HepG2 (cell line): ENCODE measurements at regions not wholly inside any gene's neighbourhood (a gene's known extent, or its start where the extent isn't known, plus 50 kb on each side); places are given as distances from the start of the nearest gene placed in this dataset.
A peak's percentile ranks its signal among the peaks of the same experiment; 100 is the strongest.

Experiments
- ATAC-seq: fragments of 200-7000 bp; cut with Tn5 transposase; 3 replicates; pipeline ENCODE4 v1.9.1; 2020; ENCODE audit warnings: mild to moderate bottlenecking, moderate library complexity
- BruUV-seq: library from RNA; stranded (reverse); fragments of 400-500 nt; replicated peaks from 2 replicates; lab custom pipeline; 2021; lab: Mats Ljungman, UMichigan
- CTCF ChIA-PET: fragments of 300-600 bp; formaldehyde crosslinking; extraction: SDS; loops from one replicate; lab custom pipeline; 2021; ENCODE audit warnings: low total read pairs, inconsistent platforms, low intra/inter-chr PET ratio; lab: Yijun Ruan, JAX
- POLR2A ChIA-PET: fragments of 350-600 bp; sonication (Branson Sonifier 250); formaldehyde crosslinking; loops from one replicate; lab custom pipeline; 2020; ENCODE audit warnings: antibody characterized with exemption, inconsistent platforms; lab: Yijun Ruan, JAX
- DNase-seq: peaks from one replicate; pipeline ENCODE4 v3.0.0-alpha.2; 2015; ENCODE audit warnings: low spot score
- FAIRE-seq: peaks from 3 replicates; lab custom pipeline; 2011; peaks lifted over from hg19 to GRCh38; lab: Jason Lieb, UNC
- H2AFZ ChIP-seq: one replicate; pipeline ENCODE4 v1.6.1; 2011; ENCODE audit warnings: low read length, inconsistent platforms
- H3K27ac ChIP-seq: fragments of 300-600 bp; 3 replicates; pipeline ENCODE4 v1.8.0; 2011; ENCODE audit warnings: mixed run types, mild to moderate bottlenecking, mixed read lengths, low read length, inconsistent platforms; ENCODE audit not compliant: insufficient read depth; ENCODE audit errors: extremely low read length
- H3K27me3 ChIP-seq, 2 experiments: fragments of 200-600 bp in 1 of 2; 2 replicates in 1 of 2; 3 replicates in 1 of 2; pipeline versions ENCODE4 v1.6.0 to v1.8.0; 2011; ENCODE audit warnings: low read length in 2 of 2, mild to moderate bottlenecking in 2 of 2, moderate library complexity in 2 of 2, inconsistent platforms in 1 of 2; ENCODE audit not compliant: insufficient read depth in 2 of 2, control insufficient read depth in 1 of 2
- H3K36me3 ChIP-seq, 2 experiments: fragments of 200-600 bp in 1 of 2; replicated peaks in 1 of 2; 2 replicates in 1 of 2; 3 replicates in 1 of 2; pipeline versions ENCODE4 v1.5.1 to v1.8.0; 2011; ENCODE audit warnings: low read length in 2 of 2, inconsistent platforms in 1 of 2; ENCODE audit not compliant: insufficient read depth in 2 of 2, control insufficient read depth in 1 of 2
- H3K4me1 ChIP-seq: 2 replicates; pipeline ENCODE4 v1.5.1; 2012; ENCODE audit warnings: low read length, inconsistent platforms; ENCODE audit not compliant: insufficient read depth
- H3K4me2 ChIP-seq: 2 replicates; pipeline ENCODE4 v1.6.0; 2011; ENCODE audit warnings: low read depth, low read length, inconsistent platforms
- H3K4me3 ChIP-seq, 3 experiments: fragments of 200-600 bp in 1 of 3; sonication (generic), shearing (Covaris generic) in 1 of 3; replicated peaks in 1 of 3; 2 replicates each; pipeline ENCODE4 v1.5.1; 2011 to 2016; ENCODE audit warnings: low read length in 3 of 3, inconsistent platforms in 2 of 3, low read depth in 2 of 3, mild to moderate bottlenecking in 2 of 3, control low read depth in 1 of 3, mixed read lengths in 1 of 3; ENCODE audit not compliant: insufficient read depth in 1 of 3
- H3K79me2 ChIP-seq: one replicate; pipeline ENCODE4 v1.6.1; 2011; ENCODE audit warnings: low read length, inconsistent platforms; ENCODE audit not compliant: insufficient read depth
- H3K9ac ChIP-seq: 2 replicates; pipeline ENCODE4 v1.6.0; 2011; ENCODE audit warnings: mild to moderate bottlenecking, low read depth, low read length, inconsistent platforms; ENCODE audit not compliant: insufficient read depth
- H3K9me3 ChIP-seq: 2 replicates; pipeline ENCODE4 v1.5.1; 2012; ENCODE audit warnings: mild to moderate bottlenecking, low read length
- H4K20me1 ChIP-seq: 2 replicates; pipeline ENCODE4 v1.6.0; 2011; ENCODE audit warnings: inconsistent platforms, mild to moderate bottlenecking, low read length, moderate library complexity; ENCODE audit not compliant: insufficient read depth
- CBX5 ChIP-seq: sonication (generic); formaldehyde crosslinking; IDR thresholded peaks from 2 replicates; pipeline ENCODE4 v1.4.0; 2020; ENCODE audit warnings: missing genetic modification reagents, borderline replicate concordance
- ERF ChIP-seq: IDR thresholded peaks from 2 replicates; pipeline ENCODE4 v1.6.1; 2018; ENCODE audit warnings: missing biosample characterization, missing genetic modification reagents
- FLYWCH1 ChIP-seq: sonication (generic); formaldehyde crosslinking; IDR thresholded peaks from 2 replicates; pipeline ENCODE4 v1.8.1; 2023; ENCODE audit warnings: mild to moderate bottlenecking, missing genetic modification reagents
- FOXK2 ChIP-seq: fragments of 450-650 bp; IDR thresholded peaks from 2 replicates; pipeline ENCODE4 v1.6.1; 2016
- MYPOP ChIP-seq: sonication (generic); formaldehyde crosslinking; IDR thresholded peaks from 2 replicates; pipeline ENCODE4 v1.8.1; 2023; ENCODE audit warnings: mild to moderate bottlenecking, moderate library complexity, missing genetic modification reagents
- NR1H2 ChIP-seq: sonication (generic); formaldehyde crosslinking; IDR thresholded peaks from 2 replicates; pipeline ENCODE4 v1.8.1; 2022; ENCODE audit warnings: low read depth, missing genetic modification reagents, borderline replicate concordance
- PLRG1 ChIP-seq: fragments of 450-650 bp; conservative IDR thresholded peaks from 2 replicates; pipeline ENCODE4 v1.6.1; 2016
- PLSCR1 ChIP-seq: sonication (generic); formaldehyde crosslinking; IDR thresholded peaks from 2 replicates; pipeline ENCODE4 v1.5.0; 2020; ENCODE audit warnings: missing genetic modification reagents, mild to moderate bottlenecking, borderline replicate concordance
- RFXANK ChIP-seq: IDR thresholded peaks from 2 replicates; pipeline ENCODE4 v1.6.1; 2016
- TBX2 ChIP-seq: sonication (generic); formaldehyde crosslinking; IDR thresholded peaks from 2 replicates; pipeline ENCODE4 v1.5.0; 2020; ENCODE audit warnings: missing genetic modification reagents, mild to moderate bottlenecking, borderline replicate concordance
- YY1 ChIP-seq: IDR thresholded peaks from 2 replicates; pipeline ENCODE4 v1.6.1; 2011; ENCODE audit warnings: low read length, low read depth, moderate library complexity, mild to moderate bottlenecking; ENCODE audit not compliant: insufficient read depth, insufficient replicate concordance
- ZMAT3 ChIP-seq: sonication (generic); formaldehyde crosslinking; conservative IDR thresholded peaks from 2 replicates; pipeline ENCODE4 v1.7.0; 2021; ENCODE audit warnings: missing genetic modification reagents
- ZNF484 ChIP-seq: sonication (generic); formaldehyde crosslinking; IDR thresholded peaks from 2 replicates; pipeline ENCODE4 v1.5.1; 2020; ENCODE audit warnings: mild to moderate bottlenecking, low read depth, missing genetic modification reagents, borderline replicate concordance
- ZNF552 ChIP-seq: sonication (generic); formaldehyde crosslinking; IDR thresholded peaks from 2 replicates; pipeline ENCODE4 v1.9.0; 2022; ENCODE audit warnings: missing genetic modification reagents, mild to moderate bottlenecking, borderline replicate concordance
- ZNF615 ChIP-seq: sonication (generic); formaldehyde crosslinking; IDR thresholded peaks from 2 replicates; pipeline ENCODE4 v1.5.0; 2020; ENCODE audit warnings: mild to moderate bottlenecking, missing genetic modification reagents, borderline replicate concordance
- ZNF768 ChIP-seq: sonication (generic); formaldehyde crosslinking; IDR thresholded peaks from 2 replicates; pipeline ENCODE4 v1.4.0; 2020; ENCODE audit warnings: missing genetic modification reagents
- WGBS: methylation state at CpG from one replicate; pipeline ENCODE4 v1.1.6; 2017; ENCODE audit warnings: low lambda C conversion rate; 5-methylcytosine and 5-hydroxymethylcytosine counted together
- in situ Hi-C: cut with HindIII; loops from 2 replicates; pipeline ENCODE4 v1.10.0; 2017; ENCODE audit warnings: low pct_unique_long_range_greater_than_20kb; ENCODE audit not compliant: extremely low pct_ligation_motif_present
- intact Hi-C: fragments of 100-400 bp; cut with micrococcal nuclease; formaldehyde crosslinking; loops from one replicate; pipeline ENCODE4 v1.10.0; 2022; ENCODE audit not compliant: unreplicated experiment
- TF ChIP-seq, protein P1 (sequence below): sonication (generic); formaldehyde crosslinking; IDR thresholded peaks from 2 replicates; pipeline ENCODE4 v1.5.0; 2020; ENCODE audit warnings: mild to moderate bottlenecking, low read depth, missing genetic modification reagents, borderline replicate concordance

DNA sequence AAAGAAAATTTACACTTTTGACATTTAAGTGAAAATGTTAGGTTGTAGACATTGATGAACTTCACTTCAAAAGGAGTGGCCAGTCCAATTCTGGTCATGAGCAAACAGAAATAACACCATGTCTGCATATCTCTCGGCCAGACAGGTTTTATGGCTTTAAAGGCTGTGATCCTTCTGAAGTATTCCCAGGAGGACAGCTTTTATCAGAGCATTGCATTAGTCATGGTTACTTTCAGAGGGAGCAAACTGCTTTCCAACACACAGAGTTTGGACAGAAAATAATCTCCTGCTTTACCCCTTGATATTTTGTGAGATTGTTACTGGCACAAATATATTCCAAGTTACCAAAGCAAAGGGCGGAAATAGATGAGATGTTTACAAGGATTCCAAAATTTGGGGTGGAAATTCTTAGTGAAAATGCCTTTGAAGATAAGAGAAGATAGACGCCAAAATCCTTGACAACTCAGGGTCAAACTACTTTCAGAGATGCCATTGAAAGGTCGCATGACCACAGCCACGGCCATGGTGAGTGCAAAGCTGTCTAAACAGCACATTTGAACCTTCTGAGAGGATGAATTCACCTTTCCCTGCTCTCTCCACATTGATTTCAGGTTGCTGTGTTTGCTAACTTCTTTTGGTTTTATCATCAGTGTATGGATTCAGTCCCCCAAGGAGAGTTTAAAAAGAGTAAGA is 584.5 kb upstream of the SGCG start:
- no peak for TF ChIP-seq ERF (CRISPR knock-in tag)
- TF ChIP-seq, all 625 proteins: peak for 0
- Histone ChIP-seq H3K4me3 (no peak overlapping the region), H2AFZ (no peak overlapping the region), H4K20me1 (no peaks in the 10 kb centered on the region), H3K79me2 (no peaks in the 10 kb centered on the region), H3K9ac (no peak overlapping the region), H3K36me3 (no peaks in the 10 kb centered on the region), H3K4me2 (no peak overlapping the region), H3K9me3 (no peaks in the 10 kb centered on the region), H3K27me3 (no peaks in the 10 kb centered on the region; a peak in 1 of 5 replicates), H3K4me1 (no peaks in the 10 kb centered on the region), H3K27ac (no peak overlapping the region)
- ATAC-seq (no peak), DNase-seq (peak; percentile 8), FAIRE-seq (no peak)
- in situ Hi-C loops = no loop called here
- no TSS peak for BruUV-seq
- POLR2A ChIA-PET = no interaction called here
- intact Hi-C loops = no loop called here
- CTCF ChIA-PET = no interaction called here
- 4% methylated on average over 5 of the region's 5 CpGs for WGBS

GRCh38 chr13:22599156-22599555 is 581.6 kb upstream of the SGCG start:
- H3K36me3 ChIP-seq = no peaks in the 10 kb centered on the region
- ChIA-PET POLR2A (no interaction called here), CTCF (no interaction called here)
- no peak overlapping the region for H2AFZ ChIP-seq
- no TSS peak for BruUV-seq
- H3K9me3 ChIP-seq = 0 out of 2 replicates have a peak, but pooled peaks cover under 1% of the 10 kb centered on the region
- no peak overlapping the region for H3K4me3 ChIP-seq
- H3K4me2 ChIP-seq = no peak overlapping the region
- intact Hi-C loops (no loop called here), in situ Hi-C loops (no loop called here)
- no peak for DNase-seq
- TF ChIP-seq RFXANK (CRISPR knock-in tag) (no peak), ZNF768 (CRISPR knock-in tag) (no peak), PLSCR1 (no peak), CBX5 (no peak), ZNF484 (no peak), FLYWCH1 (no peak), YY1 (no peak), NR1H2 (CRISPR knock-in tag) (no peak), PLRG1 (no peak), TBX2 (no peak), ZMAT3 (CRISPR knock-in tag) (no peak), FOXK2 (no peak), ZNF615 (no peak), MYPOP (CRISPR knock-in tag) (no peak), ZNF552 (no peak)
- TF ChIP-seq, protein P1, sequence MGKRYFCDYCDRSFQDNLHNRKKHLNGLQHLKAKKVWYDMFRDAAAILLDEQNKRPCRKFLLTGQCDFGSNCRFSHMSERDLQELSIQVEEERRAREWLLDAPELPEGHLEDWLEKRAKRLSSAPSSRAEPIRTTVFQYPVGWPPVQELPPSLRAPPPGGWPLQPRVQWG (CRISPR knock-in tag) = no peak
- H3K27me3 ChIP-seq = no peaks in the 10 kb centered on the region; a peak in 1 of 5 replicates
- H3K79me2 ChIP-seq = no peaks in the 10 kb centered on the region
- no peak overlapping the region for H3K9ac ChIP-seq
- no peak for FAIRE-seq
- no peaks in the 10 kb centered on the region for H3K4me1 ChIP-seq
- no peak overlapping the region for H3K27ac ChIP-seq
- no peak for ATAC-seq
- no peaks in the 10 kb centered on the region for H4K20me1 ChIP-seq
